HG02678 (cell line): ENCODE measurements at regions not wholly inside any gene's neighbourhood (a gene's known extent, or its start where the extent isn't known, plus 50 kb on each side); places are given as distances from the start of the nearest gene placed in this dataset.
"Not testable (repeated sequence)": the region's sequence is repeated elsewhere in the genome, so short reads cannot be mapped to it uniquely, and the experiment has no call there.

ENCODE experiments used
- ATAC-seq: cut with Tn5 transposase; IDR thresholded peaks from one replicate; pipeline ENCODE4 v1.9.1; 2021; ENCODE audit warnings: mild to moderate bottlenecking, moderate library complexity; ENCODE audit not compliant: unreplicated experiment

DNA sequence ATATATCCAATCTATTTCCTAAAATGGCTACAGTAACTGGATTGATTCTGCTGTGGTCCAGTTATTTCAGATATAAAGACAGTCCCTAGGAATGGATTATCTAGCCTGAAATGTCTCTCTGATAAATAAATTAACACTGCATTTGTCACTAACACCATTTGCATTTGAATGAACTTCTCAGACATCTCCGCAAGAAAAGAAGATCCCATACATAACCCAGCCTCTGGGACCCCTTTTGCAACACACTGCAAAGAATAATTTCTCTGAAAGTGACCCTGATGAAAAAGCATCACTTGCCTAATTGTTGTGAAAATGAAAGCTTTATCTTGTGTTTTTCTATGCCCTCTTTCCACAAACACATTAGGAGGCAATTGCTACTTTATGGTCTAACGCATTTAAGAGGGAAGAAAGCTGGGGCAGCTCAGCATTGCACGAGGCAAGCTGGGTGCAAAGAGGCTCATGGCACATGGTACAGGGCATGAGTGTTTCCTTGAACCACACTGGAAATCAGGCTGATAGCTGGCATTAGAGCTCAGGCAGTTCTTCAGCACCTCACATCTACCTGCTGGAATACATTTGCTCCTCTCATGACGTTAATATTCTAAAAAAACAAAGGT, 379.9 kb downstream of the IRS2 start:
- ATAC-seq, result no peak

DNA sequence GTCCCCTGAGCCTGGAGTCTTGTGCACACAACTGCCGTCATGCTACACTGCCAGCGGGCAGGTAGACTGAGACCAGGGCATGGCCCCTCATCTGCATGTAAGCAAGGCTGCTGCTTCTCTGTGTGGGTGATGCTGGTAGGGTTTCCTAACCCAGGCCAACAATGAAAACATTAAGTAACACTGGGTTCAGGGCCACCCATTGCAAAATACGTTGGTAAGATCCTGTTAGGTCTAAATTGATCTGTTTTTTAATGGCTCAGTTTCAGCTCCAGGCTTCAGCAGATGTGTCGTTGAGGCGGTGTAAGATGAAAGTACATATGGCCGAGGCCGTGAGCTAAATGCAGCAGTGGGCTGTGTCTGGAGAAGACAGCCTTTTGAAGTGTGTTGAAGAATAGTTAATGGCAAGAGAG, 383.4 kb downstream of the IRS2 start:
- no peak for ATAC-seq

DNA sequence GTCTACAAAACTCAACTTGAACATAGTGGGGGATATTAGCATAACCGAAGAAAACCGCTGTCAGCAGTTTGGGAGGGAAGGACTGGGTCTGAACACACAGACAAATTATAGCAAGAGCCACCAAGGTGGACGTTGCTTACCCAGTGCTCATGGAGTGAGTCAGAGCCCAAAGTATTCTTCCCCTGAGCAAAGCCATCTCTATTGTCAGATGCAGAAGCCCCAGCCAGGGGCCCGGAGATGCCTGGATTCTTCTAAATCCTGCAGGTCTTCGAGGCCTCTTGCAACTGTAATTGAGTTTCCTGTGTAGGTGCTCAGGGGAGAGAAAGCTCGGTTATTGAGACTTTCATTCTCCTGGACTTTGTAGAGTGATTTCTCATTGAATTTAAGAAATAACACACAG, 384.5 kb downstream of the IRS2 start:
- no peak for ATAC-seq

DNA sequence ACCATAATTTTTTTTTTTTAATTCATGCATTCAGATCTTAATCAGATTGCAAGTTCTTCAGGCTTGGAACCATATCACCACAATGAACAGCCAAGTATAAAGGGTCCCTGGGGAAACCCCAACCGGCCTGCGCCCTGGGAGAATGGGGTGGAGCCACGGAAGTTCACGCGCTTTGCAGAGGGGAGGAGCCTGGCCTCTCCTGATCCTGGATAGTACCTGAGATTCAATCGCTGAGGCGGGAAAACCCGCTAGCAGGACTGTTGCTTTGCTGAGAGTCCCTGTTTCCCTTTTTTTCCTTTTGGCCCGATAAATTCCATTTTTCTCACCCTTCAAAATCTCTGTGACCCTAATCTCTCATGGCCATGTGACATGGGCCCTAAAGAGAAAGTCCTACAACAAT, 385.1 kb downstream of the IRS2 start:
- no peak for ATAC-seq

DNA sequence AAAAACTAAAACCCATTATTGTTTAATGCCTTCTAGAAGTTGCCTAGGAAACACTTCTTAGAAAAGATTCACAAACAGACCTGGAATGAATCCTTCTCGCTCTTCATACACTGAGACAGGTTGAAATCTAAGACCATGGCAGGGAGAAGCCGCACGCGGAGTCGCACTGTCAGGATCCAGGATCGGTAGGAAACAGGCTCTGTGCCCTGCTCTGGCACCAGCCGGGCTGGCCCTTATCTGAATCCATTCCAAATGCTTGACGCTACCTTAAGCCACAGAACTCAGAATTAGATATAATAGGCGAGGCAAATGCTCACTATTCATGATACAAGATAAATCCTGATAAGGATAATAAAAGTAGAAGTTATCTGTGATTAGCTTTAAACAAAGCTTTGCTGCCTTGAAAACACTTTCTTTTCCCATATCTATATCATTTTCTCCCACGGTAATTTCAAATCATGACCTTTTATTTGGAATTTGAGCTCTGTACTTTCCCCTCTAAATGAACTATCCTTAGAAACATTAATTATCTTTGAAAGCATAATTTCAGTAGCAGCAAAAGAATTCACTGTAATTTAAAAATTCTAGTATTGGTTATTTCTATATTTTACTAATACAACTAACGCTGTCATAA, 385.6 kb downstream of the IRS2 start:
- no peak for ATAC-seq

DNA sequence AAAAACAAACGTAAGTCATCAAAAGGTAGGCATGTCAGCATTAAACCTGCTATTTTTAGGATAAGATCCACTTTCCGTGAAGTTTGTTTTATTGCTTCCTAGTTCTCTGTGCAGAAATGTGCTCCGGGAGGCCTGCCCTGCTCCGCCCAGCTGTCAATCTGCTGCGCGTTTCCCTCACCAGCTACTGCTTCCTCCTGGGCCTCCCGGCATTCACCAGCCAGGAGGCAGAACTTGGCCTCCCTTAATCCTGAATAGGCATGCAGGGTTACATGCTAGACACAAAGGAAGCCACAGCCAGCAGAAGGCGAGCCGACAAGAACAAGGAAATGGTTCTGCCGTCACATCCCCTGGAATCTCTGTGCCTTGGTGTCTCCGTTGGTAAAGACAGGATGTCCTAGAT, 386.2 kb downstream of the IRS2 start:
- ATAC-seq, result no peak

DNA sequence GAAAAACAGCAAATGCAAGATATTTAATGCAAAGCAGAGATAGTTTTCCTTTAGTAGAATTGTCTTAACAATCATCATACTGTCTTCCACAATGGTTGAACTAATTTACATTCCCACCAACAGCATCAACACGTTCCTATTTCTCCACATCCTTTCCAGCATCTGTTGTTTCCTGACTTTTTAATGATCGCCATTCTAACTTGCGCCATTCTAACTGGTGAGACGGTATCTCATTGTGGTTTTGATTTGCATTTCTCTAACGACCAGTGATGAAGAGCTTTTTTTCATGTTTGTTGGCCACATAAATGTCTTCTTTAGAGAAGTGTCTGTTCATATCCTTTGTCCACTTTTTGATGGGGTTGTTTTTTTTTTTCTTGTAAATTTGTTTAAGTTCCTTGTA, 388.3 kb downstream of the IRS2 start:
- ATAC-seq, result not testable (repeated sequence)

DNA sequence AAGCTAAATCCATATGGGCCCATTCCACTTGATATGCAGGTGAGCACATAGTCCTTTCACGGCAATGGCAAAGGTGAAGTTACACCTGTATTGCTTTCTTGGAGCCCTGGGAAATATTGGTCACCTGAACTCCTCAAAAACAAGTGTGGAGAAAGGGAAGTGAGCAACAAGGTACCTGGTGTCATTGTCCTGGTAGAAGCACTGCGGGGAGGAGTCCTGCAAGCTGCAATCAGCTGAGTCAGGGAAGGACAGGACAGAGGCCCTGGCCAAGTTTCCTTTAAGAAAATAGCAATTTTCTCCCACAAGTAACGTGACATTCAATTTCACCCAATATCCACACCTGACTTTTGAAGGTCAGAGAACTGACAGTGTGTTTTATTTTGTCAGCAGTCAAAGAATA, 389.1 kb downstream of the IRS2 start:
- no peak for ATAC-seq

DNA sequence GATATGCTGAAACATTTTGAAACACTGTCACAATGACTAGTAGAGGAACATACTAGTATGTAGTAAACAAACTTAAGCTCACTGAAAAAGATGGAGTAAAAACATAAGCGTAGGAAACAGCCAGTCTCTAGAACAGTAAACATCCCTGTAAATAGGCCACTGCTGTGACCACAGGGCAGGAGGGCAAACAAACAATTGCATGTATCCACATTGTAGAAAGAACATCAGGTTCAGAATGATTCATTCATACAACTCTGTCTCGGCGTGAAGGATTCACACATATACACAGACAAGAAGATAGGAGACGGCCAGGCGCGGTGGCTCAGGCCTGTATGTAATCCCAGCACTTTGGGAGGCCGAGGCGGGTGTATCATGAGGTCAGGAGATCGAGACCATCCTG, 390.1 kb downstream of the IRS2 start:
- ATAC-seq, result no peak

DNA sequence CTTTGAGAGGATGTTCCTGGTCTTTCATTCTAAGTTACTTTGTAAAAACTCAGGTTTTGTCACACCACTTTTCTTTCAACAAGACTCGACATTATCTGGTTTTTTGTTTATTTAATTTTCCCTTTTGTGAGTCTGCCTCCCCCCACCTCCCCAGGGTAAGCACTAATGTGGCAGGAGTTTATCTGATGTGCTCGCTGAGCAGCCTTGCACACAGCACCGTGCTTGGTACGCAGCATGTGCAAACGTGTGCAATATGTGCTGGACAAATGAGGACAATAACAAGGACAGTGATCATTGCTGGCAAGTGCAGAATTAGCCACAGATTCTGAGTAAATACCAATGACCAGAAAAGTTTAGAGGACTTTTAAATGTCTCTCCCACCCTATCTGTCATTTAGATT, 391.4 kb downstream of the IRS2 start:
- no peak for ATAC-seq

DNA sequence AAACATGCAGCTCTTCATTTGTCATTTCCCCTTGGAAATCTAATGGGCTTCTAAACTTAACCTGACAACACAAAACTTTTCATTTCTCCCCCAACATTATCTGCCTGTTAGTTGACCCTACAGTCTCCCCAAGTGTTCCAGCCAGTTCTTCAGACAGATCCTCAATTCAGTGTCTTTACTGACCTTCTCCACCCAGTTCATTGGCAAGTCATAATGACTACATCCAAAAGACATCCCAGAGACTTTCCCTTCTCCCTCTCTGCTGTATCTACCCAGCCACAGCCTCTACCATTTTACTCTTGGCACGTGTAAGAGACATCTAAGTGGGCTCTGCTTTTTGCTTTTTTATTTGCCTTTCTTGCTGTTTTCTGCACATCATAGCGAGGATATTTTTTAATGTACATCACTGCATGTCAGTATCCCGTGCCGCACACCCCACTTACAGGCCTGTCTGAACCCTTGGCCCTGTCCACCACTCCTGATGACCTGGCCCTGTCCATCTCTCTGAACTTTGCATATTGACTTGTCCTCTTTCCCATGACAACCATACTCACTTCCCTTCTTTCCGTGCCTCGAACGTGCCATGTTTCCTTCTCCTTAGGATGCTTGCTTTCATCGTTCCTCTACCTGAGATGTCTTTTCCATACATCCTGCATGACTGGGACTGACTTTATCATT, 391.9 kb downstream of the IRS2 start:
- no peak for ATAC-seq

DNA sequence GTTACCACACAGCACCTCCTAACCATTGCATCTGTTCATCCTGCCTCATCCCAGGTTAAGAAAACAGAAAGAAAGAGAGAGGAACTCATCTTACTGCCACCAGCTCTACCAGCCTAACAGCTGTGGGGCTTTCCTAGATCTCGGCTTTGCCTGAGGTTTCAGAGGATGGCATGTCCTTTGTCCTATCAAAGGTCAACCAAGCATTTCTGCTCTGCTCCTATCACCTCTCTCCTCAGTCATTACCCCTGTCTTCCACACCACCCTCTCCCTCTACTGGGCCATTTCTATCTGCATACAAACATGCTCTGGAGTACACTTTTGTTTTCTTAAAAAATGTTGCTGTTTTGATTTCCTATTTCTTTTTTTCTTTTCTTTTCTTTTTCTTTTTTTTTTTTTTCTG, 393.3 kb downstream of the IRS2 start:
- ATAC-seq, result no peak

DNA sequence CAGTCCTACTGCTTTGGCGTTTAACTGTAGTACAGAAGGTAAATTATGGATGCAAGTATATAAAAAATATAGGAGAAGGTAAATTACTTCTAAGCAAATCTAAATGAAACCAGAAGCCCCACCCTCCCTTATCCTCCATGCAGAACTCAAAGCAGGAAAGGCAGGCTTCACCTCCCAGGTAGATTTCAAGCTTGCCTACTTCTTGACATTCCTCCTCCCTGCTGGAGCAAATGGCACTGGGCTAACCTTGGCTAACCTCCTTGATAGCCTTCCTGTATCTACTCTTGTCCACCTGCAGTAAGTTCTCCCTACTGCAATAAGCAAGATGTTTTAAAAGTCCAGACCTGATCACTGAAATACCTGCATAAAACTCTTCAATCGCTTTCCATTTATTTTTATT, 396.0 kb downstream of the IRS2 start:
- no peak for ATAC-seq

DNA sequence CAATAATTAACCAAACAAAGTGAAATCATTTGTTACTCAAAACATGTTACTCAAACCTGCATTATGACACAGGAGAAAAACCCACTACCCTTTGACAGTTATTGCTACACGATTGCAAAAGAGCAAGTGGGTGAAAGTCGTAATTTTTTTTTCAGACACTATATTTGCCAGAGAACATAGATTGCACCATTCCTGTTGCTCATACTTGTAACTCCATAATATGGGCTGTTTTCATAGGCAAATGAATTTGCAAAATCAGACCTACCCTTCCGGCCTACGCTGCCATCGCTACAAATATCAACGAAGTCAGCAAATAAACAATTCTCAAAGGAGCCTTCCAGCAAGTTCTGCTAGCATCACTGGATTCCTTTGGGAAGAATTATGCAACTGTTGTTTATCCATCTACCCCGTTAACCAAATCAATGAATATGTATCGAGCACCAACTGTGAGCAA, 396.5 kb downstream of the IRS2 start:
- no peak for ATAC-seq

DNA sequence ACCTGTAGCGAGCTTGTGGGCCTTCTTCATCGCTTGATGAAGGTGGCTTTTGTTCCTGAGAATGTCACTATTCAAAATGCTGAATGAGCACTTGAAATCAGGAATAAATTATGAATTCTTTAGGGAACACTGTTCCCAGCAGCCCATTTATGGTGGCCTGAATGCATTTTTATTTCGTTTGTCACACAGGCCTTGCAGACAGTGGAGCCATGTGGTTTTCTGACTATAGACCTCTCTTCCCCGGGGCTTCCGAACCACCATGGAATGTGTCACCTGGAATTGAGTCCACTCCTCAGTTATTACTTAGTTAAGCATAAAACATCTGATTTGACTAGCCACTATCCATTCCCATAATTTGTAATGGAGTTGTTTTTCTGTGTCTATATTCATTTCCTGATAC, 396.9 kb downstream of the IRS2 start:
- ATAC-seq, result no peak

DNA sequence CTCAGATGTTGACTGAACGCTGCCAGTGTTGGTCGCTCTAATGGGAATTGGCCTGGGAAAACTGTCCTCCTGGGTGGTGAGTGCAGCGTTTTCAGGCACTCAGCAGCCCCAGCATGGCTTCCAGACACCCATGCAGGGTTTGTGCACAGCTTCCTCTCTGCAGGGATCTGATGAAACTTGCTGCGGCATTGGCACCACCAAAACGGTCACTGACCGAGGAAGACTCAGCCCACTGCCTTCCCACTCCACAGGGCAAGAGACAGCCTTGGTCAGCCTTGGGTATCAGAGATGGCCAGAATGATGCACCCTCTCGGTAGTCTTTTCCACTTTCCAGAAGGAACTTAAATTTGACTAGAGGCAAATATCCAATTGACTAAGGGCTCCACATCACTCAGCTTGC, 398.9 kb downstream of the IRS2 start:
- no peak for ATAC-seq

DNA sequence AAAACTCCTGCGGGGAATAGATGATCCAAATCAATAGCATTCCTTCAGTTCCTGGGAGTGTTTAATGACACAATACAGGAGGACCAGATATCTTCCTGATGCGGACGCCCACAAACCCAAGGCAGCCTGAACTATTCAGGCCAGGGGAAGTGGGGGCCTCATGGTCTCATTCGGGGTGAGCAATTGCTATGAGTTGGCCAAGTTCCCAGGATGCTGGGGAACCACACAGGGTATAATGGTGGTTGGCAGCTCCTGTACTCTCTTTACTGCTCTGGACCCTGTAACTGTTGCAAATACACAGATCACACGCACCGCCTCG, 401.2 kb downstream of the IRS2 start:
- ATAC-seq, result no peak

DNA sequence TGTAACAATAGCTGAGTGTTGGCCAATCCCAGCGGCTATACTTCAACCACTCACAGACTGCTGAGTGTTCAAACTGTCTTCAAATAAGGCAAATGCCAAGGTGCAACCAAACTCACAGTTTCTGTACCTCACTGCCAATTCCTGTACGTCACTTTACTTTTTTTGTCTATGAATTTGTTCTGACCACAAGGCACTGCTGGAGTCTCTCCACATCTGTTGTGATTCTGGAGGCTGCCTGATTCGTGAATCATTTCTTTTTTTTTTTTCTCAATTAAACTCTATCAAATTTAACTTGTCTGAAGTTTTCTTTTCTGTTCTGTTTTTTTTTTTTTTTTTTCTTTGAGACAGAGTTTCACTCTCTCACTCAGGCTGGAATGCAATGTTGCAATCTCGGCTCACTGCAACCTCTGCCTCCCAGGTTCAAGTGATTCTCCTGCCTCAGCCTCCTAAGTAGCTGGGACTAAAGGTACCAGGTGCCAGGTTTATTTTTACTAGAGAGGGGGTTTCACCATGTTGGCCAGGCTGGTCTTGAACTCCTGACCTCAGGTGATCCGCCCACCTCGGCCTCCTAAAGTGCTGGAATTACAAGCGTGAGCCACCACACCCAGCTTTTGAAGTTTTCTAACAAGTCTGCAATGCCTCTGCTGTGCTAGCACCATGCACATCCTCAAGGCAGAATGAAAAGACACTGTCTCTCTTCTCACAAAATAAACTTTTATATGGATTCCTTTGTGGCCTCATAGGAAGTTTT, 401.7 kb downstream of the IRS2 start:
- ATAC-seq, result no peak

DNA sequence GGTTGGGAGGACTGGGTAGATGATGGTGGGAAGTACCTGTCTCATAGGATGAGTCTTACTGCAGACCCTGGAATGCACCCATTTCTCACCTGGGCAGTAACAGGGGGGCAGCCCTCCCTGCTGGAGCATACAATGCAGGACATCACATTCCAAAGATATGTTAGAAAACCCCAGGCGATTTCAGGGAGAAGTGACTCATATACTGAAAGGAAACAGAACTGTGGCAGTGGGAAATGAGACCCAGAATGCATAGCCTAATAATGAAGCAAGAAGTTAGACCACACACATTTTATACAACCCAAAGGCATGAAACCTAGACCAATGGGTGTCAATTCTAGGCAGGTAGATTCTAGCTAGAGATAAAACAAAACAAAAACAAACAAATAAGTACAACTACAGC, 402.7 kb downstream of the IRS2 start:
- no peak for ATAC-seq

DNA sequence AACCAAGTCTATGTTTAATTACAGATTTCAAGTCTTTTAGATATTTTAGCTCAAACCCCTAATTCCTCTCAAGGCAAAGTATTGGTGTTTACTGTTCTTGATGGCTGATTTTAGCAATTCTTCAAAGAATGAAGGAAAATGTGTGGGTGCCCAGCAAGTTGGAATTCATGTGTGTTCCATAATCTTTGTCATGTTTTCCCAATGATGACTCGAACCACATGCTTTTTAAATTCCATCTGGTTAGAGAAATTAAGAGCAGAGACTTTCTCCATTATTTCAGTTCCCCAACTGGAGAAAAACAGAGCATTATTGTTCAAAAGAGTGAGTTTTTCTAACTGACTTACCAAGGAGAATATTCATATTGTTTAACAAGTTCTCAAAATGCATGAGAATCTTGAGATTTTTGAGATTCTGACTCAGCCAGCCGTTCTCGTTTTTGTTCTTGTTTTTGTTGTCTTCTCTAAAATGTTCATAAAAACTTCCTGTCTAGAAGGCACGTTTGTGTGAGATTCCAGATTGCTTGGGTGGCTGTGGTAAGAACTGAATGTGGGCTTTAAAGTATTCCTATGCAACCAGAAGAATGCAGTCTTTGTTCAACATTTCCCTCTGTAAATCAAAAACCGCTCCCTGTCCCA, 404.7 kb downstream of the IRS2 start:
- ATAC-seq, result no peak

DNA sequence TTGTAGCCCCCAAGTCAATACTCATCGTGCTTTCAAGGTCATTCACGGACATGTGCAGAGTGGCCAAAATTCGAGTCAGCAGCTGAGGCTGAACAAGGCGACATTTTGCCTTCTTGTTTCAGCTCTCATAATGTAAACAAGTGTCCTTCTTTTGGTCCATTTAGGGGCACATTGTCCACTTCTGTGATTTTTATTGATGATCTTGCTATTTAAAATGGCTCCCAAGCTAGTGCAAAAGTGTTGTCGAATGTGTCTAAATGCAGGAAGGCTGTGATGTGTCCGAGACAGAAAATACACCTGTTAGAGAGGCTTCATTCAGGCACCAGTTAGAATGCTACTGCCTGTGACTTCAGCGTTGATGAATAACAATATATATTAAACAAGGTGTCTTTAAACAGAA, 405.9 kb downstream of the IRS2 start:
- no peak for ATAC-seq

DNA sequence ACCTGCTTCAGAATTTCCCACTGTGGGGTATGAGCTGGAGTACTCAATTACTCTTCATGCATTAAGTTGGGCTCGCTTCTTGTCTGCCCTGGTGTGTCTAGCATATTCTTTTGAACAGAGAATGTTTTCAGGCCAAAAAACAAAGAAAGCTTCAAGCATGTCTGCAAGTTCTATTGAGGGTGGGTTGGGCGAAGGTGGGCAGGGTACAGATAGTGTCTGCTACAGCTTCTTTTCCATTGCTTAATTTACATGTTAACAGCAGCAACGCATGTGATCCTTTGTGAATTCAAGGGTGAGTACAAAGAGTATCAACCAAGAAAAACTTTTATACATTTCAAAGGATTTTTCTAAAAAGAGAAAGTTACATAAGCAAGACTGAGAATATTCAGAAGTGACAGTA, 406.5 kb downstream of the IRS2 start:
- ATAC-seq, result no peak
